ENCODE measurements at regions not wholly inside any gene's neighbourhood (a gene's known extent, or its start where the extent isn't known, plus 50 kb on each side); places are given as distances from the start of the nearest gene placed in this dataset.

DNA sequence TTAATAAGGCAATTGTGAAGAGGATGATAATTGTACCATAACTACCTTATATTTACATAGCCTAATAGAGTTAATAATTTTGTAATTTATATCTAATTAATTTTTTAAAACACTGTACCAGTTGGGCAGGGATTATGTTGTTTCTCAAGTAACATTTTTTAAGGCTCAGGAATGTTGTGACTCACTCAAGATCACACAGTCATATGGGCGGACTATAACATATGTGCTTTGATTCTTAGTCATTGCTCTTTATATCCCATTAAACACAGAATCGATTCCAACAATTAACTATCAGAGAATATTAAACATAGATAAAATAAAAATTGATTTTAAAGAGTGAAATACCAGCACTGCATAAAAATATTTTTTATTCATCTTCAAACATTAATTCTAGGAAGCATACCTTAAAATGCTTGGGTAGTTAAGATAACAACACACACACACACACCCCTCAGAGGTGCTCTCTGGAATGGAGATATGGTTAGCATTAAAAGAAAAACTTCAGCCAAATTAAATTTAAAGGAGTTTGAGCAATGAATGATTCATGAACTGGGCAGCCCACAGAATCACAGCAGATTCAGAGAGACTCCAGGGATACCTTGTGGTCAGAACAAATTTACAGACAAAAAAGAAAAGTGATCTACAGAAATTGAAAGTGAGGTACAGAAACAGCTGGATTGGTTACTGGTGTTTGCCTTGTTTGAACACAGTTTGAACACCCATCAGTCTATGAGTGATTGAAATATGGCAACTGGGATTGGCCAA is 869.4 kb upstream of the ID2 start:
- CTCF ChIA-PET: no interaction called here
- BruUV-seq (replicated peaks): no TSS peak
- Histone ChIP-seq H3K4me1 (ENCODE audit: control insufficient read depth in 1 of 2, insufficient read depth in 2 of 2, low read length in 2 of 2) (no peaks in the 10 kb centered on the region), H3K79me2 (ENCODE audit: insufficient read depth, low read length) (no peaks in the 10 kb centered on the region), H3K9me2 (ENCODE audit: insufficient read depth) (no peaks in the 10 kb centered on the region), H3K27me3 (ENCODE audit: insufficient read depth, low read length) (peaks cover under 1% of the 10 kb centered on the region; the same call in 1 of the 2 replicates), H3K4me2 (ENCODE audit: low read length) (no peak overlapping the region), H2AFZ (ENCODE audit: low read depth, low read length, poor library complexity, severe bottlenecking) (no peak overlapping the region), H3K9ac (ENCODE audit: low read length) (no peak overlapping the region), H3K27ac (ENCODE audit: low read depth, low read length) (no peak overlapping the region), H3K4me3 (replicated peaks in 1 of 2; ENCODE audit: low read depth in 1 of 2, low read length in 2 of 2) (no peak overlapping the region), H4K20me1 (ENCODE audit: insufficient read depth) (no peaks in the 10 kb centered on the region), H3K36me3 (ENCODE audit: control insufficient read depth in 1 of 2, insufficient read depth in 2 of 2, low read length in 2 of 2) (no peaks in the 10 kb centered on the region), H3K9me3 (ENCODE audit: control insufficient read depth in 1 of 2, insufficient read depth in 1 of 2, low read depth in 1 of 2, low read length in 2 of 2) (no peaks in the 10 kb centered on the region)
- no peak for ATAC-seq
- RAD21 ChIA-PET (ENCODE audit: low non-redundant PET in 1 of 2, low total read pairs in 2 of 2, uncharacterized antibody in 2 of 2, unreplicated experiment in 2 of 2): no interaction called here
- intact Hi-C loops (cut with micrococcal nuclease): no loop called here
- DNase-seq (ENCODE audit: low read depth, low spot score): no peak
- TF ChIP-seq MAX (IDR thresholded peaks at IDR 0.05): no peak
- no peak for TF ChIP-seq CBX3 (IDR thresholded peaks at IDR 0.05; ENCODE audit: low read depth)
- TF ChIP-seq SIN3A (IDR thresholded peaks at IDR 0.05; ENCODE audit: low read depth): no peak
- no peak for TF ChIP-seq EZH2phosphoT487 (IDR thresholded peaks at IDR 0.05; ENCODE audit: borderline replicate concordance)
- TF ChIP-seq YY1 (IDR thresholded peaks at IDR 0.05; ENCODE audit: extremely low read depth, insufficient replicate concordance, low read depth, low read length): no peak
- no peak for TF ChIP-seq CEBPB (IDR thresholded peaks at IDR 0.05; ENCODE audit: low read depth)
- TF ChIP-seq, protein P1, sequence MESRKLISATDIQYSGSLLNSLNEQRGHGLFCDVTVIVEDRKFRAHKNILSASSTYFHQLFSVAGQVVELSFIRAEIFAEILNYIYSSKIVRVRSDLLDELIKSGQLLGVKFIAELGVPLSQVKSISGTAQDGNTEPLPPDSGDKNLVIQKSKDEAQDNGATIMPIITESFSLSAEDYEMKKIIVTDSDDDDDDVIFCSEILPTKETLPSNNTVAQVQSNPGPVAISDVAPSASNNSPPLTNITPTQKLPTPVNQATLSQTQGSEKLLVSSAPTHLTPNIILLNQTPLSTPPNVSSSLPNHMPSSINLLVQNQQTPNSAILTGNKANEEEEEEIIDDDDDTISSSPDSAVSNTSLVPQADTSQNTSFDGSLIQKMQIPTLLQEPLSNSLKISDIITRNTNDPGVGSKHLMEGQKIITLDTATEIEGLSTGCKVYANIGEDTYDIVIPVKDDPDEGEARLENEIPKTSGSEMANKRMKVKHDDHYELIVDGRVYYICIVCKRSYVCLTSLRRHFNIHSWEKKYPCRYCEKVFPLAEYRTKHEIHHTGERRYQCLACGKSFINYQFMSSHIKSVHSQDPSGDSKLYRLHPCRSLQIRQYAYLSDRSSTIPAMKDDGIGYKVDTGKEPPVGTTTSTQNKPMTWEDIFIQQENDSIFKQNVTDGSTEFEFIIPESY (IDR thresholded peaks at IDR 0.05; ENCODE audit: extremely low read depth, insufficient replicate concordance, low read length): no peak
- no peak for TF ChIP-seq TCF7L2 (IDR thresholded peaks at IDR 0.05; ENCODE audit: borderline replicate concordance, extremely low read depth, insufficient read depth, insufficient read length)
- POLR2A ChIA-PET: no interaction called here
